Liver (tissue), 8 donors: ENCODE measurements at regions not wholly inside any gene's neighbourhood (a gene's known extent, or its start where the extent isn't known, plus 50 kb on each side); places are given as distances from the start of the nearest gene placed in this dataset.

Experiments
- DNase-seq: peaks from one replicate; pipeline ENCODE4 v3.0.0-alpha.2; 2017; ENCODE audit warnings: low spot score
- H3K27ac ChIP-seq, 2 donors: one replicate each; pipeline ENCODE4 v1.7.0; 2013; ENCODE audit warnings: inconsistent platforms in 2 of 2, low read length in 2 of 2, control low read depth in 1 of 2, low read depth in 1 of 2, mild to moderate bottlenecking in 1 of 2
- H3K27me3 ChIP-seq, 4 donors: one replicate each; pipeline versions ENCODE4 v1.6.1 to v1.7.0; 2013; ENCODE audit warnings: low read length in 3 of 4, inconsistent platforms in 1 of 4, mild to moderate bottlenecking in 1 of 4, moderate library complexity in 1 of 4; ENCODE audit not compliant: control insufficient read depth in 4 of 4, insufficient read depth in 4 of 4
- H3K36me3 ChIP-seq, 4 donors: one replicate each; pipeline versions ENCODE4 v1.6.1 to v1.7.0; 2013; ENCODE audit warnings: low read length in 3 of 4, mild to moderate bottlenecking in 3 of 4, low read depth in 1 of 4, moderate library complexity in 1 of 4; ENCODE audit not compliant: control insufficient read depth in 4 of 4, insufficient read depth in 3 of 4
- H3K4me1 ChIP-seq, 4 donors: one replicate each; pipeline versions ENCODE4 v1.6.1 to v1.7.0; 2013; ENCODE audit warnings: low read length in 3 of 4, mild to moderate bottlenecking in 3 of 4, moderate library complexity in 1 of 4; ENCODE audit not compliant: control insufficient read depth in 4 of 4, insufficient read depth in 4 of 4
- H3K4me3 ChIP-seq, 3 donors: one replicate each; pipeline versions ENCODE4 v1.6.1 to v1.7.0; 2013; ENCODE audit warnings: low read length in 3 of 3, control low read depth in 1 of 3, low read depth in 1 of 3, mild to moderate bottlenecking in 1 of 3
- H3K9ac ChIP-seq, 2 donors: one replicate each; pipeline ENCODE4 v1.7.0; 2013; ENCODE audit warnings: low read length in 2 of 2, mild to moderate bottlenecking in 2 of 2, moderate library complexity in 2 of 2, control low read depth in 1 of 2, low read depth in 1 of 2
- H3K9me3 ChIP-seq, 4 donors: one replicate each; pipeline versions ENCODE4 v1.6.1 to v1.7.0; 2013; ENCODE audit warnings: low read length in 3 of 4; ENCODE audit not compliant: control insufficient read depth in 4 of 4
- ATF3 ChIP-seq: IDR thresholded peaks from 2 replicates; pipeline ENCODE4 v1.6.1; 2016; ENCODE audit warnings: antibody characterized with exemption
- CTCF ChIP-seq: fragments of 150-350 bp; IDR thresholded peaks from 2 replicates; pipeline ENCODE4 v1.5.1; 2017; ENCODE audit warnings: improper control_type of control experiment, low read depth, low read length; ENCODE audit not compliant: missing input control
- FOXA1 ChIP-seq: IDR thresholded peaks from 2 replicates; pipeline ENCODE4 v1.6.1; 2016; ENCODE audit warnings: antibody characterized with exemption
- GABPA ChIP-seq, 2 donors: IDR thresholded peaks in 1 of 2; conservative IDR thresholded peaks in 1 of 2; 2 replicates each; pipeline ENCODE4 v1.6.1; 2016; ENCODE audit warnings: antibody characterized with exemption in 2 of 2, mild to moderate bottlenecking in 1 of 2, moderate library complexity in 1 of 2
- HNF4A ChIP-seq, 2 donors: conservative IDR thresholded peaks; 2 replicates each; pipeline ENCODE4 v1.6.1; 2016; ENCODE audit warnings: antibody characterized with exemption in 2 of 2, mild to moderate bottlenecking in 2 of 2
- JUND ChIP-seq, 2 donors: IDR thresholded peaks; 2 replicates each; pipeline ENCODE4 v1.6.1; 2016; ENCODE audit warnings: antibody characterized with exemption in 2 of 2
- RXRA ChIP-seq, 2 donors: IDR thresholded peaks; 2 replicates each; pipeline ENCODE4 v1.6.1; 2017 to 2018; ENCODE audit warnings: antibody characterized with exemption in 2 of 2, mild to moderate bottlenecking in 1 of 2
- TAF1 ChIP-seq: conservative IDR thresholded peaks from 2 replicates; pipeline ENCODE4 v1.6.1; 2016; ENCODE audit warnings: antibody characterized with exemption, mild to moderate bottlenecking
- YY1 ChIP-seq: IDR thresholded peaks from 2 replicates; pipeline ENCODE4 v1.6.1; 2016; ENCODE audit warnings: antibody characterized with exemption, mild to moderate bottlenecking
- ZBTB33 ChIP-seq: IDR thresholded peaks from 2 replicates; pipeline ENCODE4 v1.6.1; 2016; ENCODE audit warnings: antibody characterized with exemption
- WGBS: extraction: QIAGEN DNeasy Blood & Tissue Kit; methylation state at CpG from one replicate; pipeline ENCODE4 v1.1.7; 2013; 5-methylcytosine and 5-hydroxymethylcytosine counted together
- TF ChIP-seq, protein P1 (sequence below): IDR thresholded peaks from 2 replicates; pipeline ENCODE4 v1.6.1; 2016; ENCODE audit warnings: antibody characterized with exemption
- TF ChIP-seq, protein P2 (sequence below): IDR thresholded peaks from 2 replicates; pipeline ENCODE4 v1.6.1; 2016; ENCODE audit warnings: antibody characterized with exemption, mild to moderate bottlenecking
- donor health status: healthy.
- donor health status: healthy.
- donor health status: healthy.
- donor health status: healthy.
- donor health status: healthy.

GRCh38 chr3:150345021-150345538 lies 63.0 kb upstream of the TSC22D2 start (continued):
- peak; percentile 56 to 61 for TF ChIP-seq HNF4A (conservative IDR thresholded peaks at IDR 0.05)

- H3K4me1 ChIP-seq: no peaks in the 10 kb centered on the region
- no peak for DNase-seq
- no peaks in the 10 kb centered on the region for H3K27me3 ChIP-seq
- H3K36me3 ChIP-seq: no peaks in the 10 kb centered on the region
- H3K9me3 ChIP-seq: no peaks in the 10 kb centered on the region
- TF ChIP-seq, protein P1, sequence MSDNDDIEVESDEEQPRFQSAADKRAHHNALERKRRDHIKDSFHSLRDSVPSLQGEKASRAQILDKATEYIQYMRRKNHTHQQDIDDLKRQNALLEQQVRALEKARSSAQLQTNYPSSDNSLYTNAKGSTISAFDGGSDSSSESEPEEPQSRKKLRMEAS: no peak
- TF ChIP-seq JUND (IDR thresholded peaks at IDR 0.05) (no peak), TAF1 (no peak), ATF3 (no peak), YY1 (no peak), GABPA (IDR thresholded peaks at IDR 0.05 in 1 of 2, conservative IDR thresholded peaks at IDR 0.05 in 1 of 2) (no peak), ZBTB33 (no peak), FOXA1 (no peak), RXRA (IDR thresholded peaks at IDR 0.05) (no peak), HNF4A (conservative IDR thresholded peaks at IDR 0.05) (no peak), CTCF (no peak)
- TF ChIP-seq, protein P2, sequence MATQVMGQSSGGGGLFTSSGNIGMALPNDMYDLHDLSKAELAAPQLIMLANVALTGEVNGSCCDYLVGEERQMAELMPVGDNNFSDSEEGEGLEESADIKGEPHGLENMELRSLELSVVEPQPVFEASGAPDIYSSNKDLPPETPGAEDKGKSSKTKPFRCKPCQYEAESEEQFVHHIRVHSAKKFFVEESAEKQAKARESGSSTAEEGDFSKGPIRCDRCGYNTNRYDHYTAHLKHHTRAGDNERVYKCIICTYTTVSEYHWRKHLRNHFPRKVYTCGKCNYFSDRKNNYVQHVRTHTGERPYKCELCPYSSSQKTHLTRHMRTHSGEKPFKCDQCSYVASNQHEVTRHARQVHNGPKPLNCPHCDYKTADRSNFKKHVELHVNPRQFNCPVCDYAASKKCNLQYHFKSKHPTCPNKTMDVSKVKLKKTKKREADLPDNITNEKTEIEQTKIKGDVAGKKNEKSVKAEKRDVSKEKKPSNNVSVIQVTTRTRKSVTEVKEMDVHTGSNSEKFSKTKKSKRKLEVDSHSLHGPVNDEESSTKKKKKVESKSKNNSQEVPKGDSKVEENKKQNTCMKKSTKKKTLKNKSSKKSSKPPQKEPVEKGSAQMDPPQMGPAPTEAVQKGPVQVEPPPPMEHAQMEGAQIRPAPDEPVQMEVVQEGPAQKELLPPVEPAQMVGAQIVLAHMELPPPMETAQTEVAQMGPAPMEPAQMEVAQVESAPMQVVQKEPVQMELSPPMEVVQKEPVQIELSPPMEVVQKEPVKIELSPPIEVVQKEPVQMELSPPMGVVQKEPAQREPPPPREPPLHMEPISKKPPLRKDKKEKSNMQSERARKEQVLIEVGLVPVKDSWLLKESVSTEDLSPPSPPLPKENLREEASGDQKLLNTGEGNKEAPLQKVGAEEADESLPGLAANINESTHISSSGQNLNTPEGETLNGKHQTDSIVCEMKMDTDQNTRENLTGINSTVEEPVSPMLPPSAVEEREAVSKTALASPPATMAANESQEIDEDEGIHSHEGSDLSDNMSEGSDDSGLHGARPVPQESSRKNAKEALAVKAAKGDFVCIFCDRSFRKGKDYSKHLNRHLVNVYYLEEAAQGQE: no peak
- no peak overlapping the region for H3K4me3 ChIP-seq
- WGBS: 91% methylated on average over 8 of the region's 8 CpGs
- H3K27ac ChIP-seq: no peak overlapping the region
- no peak overlapping the region for H3K9ac ChIP-seq
Observed at GRCh38 chr3:150344079-150344759, 63.9 kb upstream of the TSC22D2 start.
